HepG2 (cell line): ENCODE measurements at regions not wholly inside any gene's neighbourhood (a gene's known extent, or its start where the extent isn't known, plus 50 kb on each side); places are given as distances from the start of the nearest gene placed in this dataset.

Source experiments
- AKNA ChIP-seq: sonication (generic); formaldehyde crosslinking; IDR thresholded peaks from 2 replicates; pipeline ENCODE4 v1.4.0; 2020; ENCODE audit warnings: missing genetic modification reagents, borderline replicate concordance
- ATF7 ChIP-seq, 2 experiments: fragments of 450-650 bp in 1 of 2; sonication (generic) in 1 of 2; formaldehyde crosslinking in 1 of 2; IDR thresholded peaks; 2 replicates each; pipeline versions ENCODE4 v1.4.0 to v1.6.1; 2016 to 2020; ENCODE audit warnings: antibody characterized with exemption in 1 of 2, mild to moderate bottlenecking in 1 of 2, missing genetic modification reagents in 1 of 2
- CREB1 ChIP-seq, 2 experiments: fragments of 450-650 bp in 1 of 2; IDR thresholded peaks; 2 replicates each; pipeline ENCODE4 v1.6.1; 2016 to 2017; ENCODE audit warnings: control low read depth in 1 of 2, mild to moderate bottlenecking in 1 of 2, missing compliant biosample characterization in 1 of 2, missing genetic modification characterization in 1 of 2
- DNMT3B ChIP-seq: conservative IDR thresholded peaks from 2 replicates; pipeline ENCODE4 v1.6.1; 2016; ENCODE audit warnings: missing biosample characterization, control low read depth
- FIP1L1 ChIP-seq: fragments of 200-400 bp; formaldehyde crosslinking; IDR thresholded peaks from 2 replicates; pipeline ENCODE4 v1.6.1; 2018; ENCODE audit warnings: low read depth, mild to moderate bottlenecking, low read length, moderate library complexity, borderline replicate concordance; ENCODE audit not compliant: insufficient read depth
- GABPB1 ChIP-seq: IDR thresholded peaks from 2 replicates; pipeline ENCODE4 v1.6.1; 2016; ENCODE audit warnings: mild to moderate bottlenecking, missing genetic modification reagents, moderate library complexity, missing compliant biosample characterization
- GTF3A ChIP-seq: sonication (generic); formaldehyde crosslinking; conservative IDR thresholded peaks from 2 replicates; pipeline ENCODE4 v1.4.0; 2020; ENCODE audit warnings: mild to moderate bottlenecking, missing genetic modification reagents
- HMGA1 ChIP-seq: sonication (generic); formaldehyde crosslinking; conservative IDR thresholded peaks from 2 replicates; pipeline ENCODE4 v1.4.0; 2020; ENCODE audit warnings: missing genetic modification reagents
- HNRNPH1 ChIP-seq: fragments of 200-400 bp; formaldehyde crosslinking; optimal IDR thresholded peaks from 2 replicates; pipeline ENCODE3; 2017; ENCODE audit warnings: mild to moderate bottlenecking, low read depth, low read length
- HOXA3 ChIP-seq: sonication (generic); formaldehyde crosslinking; IDR thresholded peaks from 2 replicates; pipeline ENCODE4 v1.5.0; 2020; ENCODE audit warnings: missing genetic modification reagents
- KLF15 ChIP-seq: sonication (generic); formaldehyde crosslinking; IDR thresholded peaks from 2 replicates; pipeline ENCODE4 v1.8.1; 2023; ENCODE audit warnings: borderline replicate concordance, mild to moderate bottlenecking, inconsistent platforms, missing genetic modification reagents, mixed read lengths
- MAF1 ChIP-seq: sonication (generic); formaldehyde crosslinking; IDR thresholded peaks from 2 replicates; pipeline ENCODE4 v1.5.0; 2020; ENCODE audit warnings: missing genetic modification reagents, borderline replicate concordance
- NFYB ChIP-seq: sonication (generic); formaldehyde crosslinking; IDR thresholded peaks from 2 replicates; pipeline ENCODE4 v1.4.0; 2020; ENCODE audit warnings: missing genetic modification reagents
- SATB2 ChIP-seq: sonication (generic); formaldehyde crosslinking; IDR thresholded peaks from 2 replicates; pipeline ENCODE4 v1.5.0; 2020; ENCODE audit warnings: missing genetic modification reagents
- SMARCC2 ChIP-seq: fragments of 450-650 bp; IDR thresholded peaks from 2 replicates; pipeline ENCODE4 v1.6.1; 2017; ENCODE audit warnings: antibody characterized with exemption, mild to moderate bottlenecking
- TCF7 ChIP-seq: sonication (generic); IDR thresholded peaks from 2 replicates; pipeline ENCODE4 v1.6.1; 2016; ENCODE audit warnings: antibody characterized with exemption, low read depth
- YEATS4 ChIP-seq: sonication (generic); formaldehyde crosslinking; IDR thresholded peaks from 2 replicates; pipeline ENCODE4 v1.4.0; 2020; ENCODE audit warnings: missing genetic modification reagents, borderline replicate concordance
- ZNF10 ChIP-seq: sonication (generic); formaldehyde crosslinking; IDR thresholded peaks from 2 replicates; pipeline ENCODE4 v1.4.0; 2020; ENCODE audit warnings: mild to moderate bottlenecking, low read depth, missing genetic modification reagents, borderline replicate concordance
- ZNF121 ChIP-seq: sonication (generic); formaldehyde crosslinking; IDR thresholded peaks from 2 replicates; pipeline ENCODE4 v1.5.0; 2020; ENCODE audit warnings: mild to moderate bottlenecking, missing genetic modification reagents
- ZNF354B ChIP-seq: sonication (generic); formaldehyde crosslinking; IDR thresholded peaks from 2 replicates; pipeline ENCODE4 v1.8.0; 2022; ENCODE audit warnings: mild to moderate bottlenecking, missing genetic modification reagents
- ZNF580 ChIP-seq: IDR thresholded peaks from 2 replicates; pipeline ENCODE4 v1.6.1; 2016; ENCODE audit warnings: low read depth, borderline replicate concordance
- ZNF629 ChIP-seq: sonication (generic); formaldehyde crosslinking; conservative IDR thresholded peaks from 2 replicates; pipeline ENCODE4 v1.5.0; 2020; ENCODE audit warnings: missing genetic modification reagents
- ZNF770 ChIP-seq: sonication (generic); formaldehyde crosslinking; IDR thresholded peaks from 2 replicates; pipeline ENCODE4 v1.5.0; 2020; ENCODE audit warnings: mild to moderate bottlenecking, missing genetic modification reagents
- ZNF773 ChIP-seq: sonication (generic); formaldehyde crosslinking; IDR thresholded peaks from 2 replicates; pipeline ENCODE4 v1.4.0; 2020; ENCODE audit warnings: missing genetic modification reagents, borderline replicate concordance
- ZNF790 ChIP-seq: sonication (generic); formaldehyde crosslinking; IDR thresholded peaks from 2 replicates; pipeline ENCODE4 v1.8.0; 2022; ENCODE audit warnings: missing genetic modification reagents, mild to moderate bottlenecking, borderline replicate concordance
- ZNF879 ChIP-seq: sonication (generic); formaldehyde crosslinking; IDR thresholded peaks from 2 replicates; pipeline ENCODE4 v1.8.1; 2023; ENCODE audit warnings: missing genetic modification reagents

GRCh38 chr21:28256420-28256831 is 736.3 kb downstream of the LTN1 start (continued):
- TF ChIP-seq AKNA (CRISPR knock-in tag) (no peak), TCF7 (peak; percentile 70), ZNF879 (CRISPR knock-in tag) (no peak), KLF15 (CRISPR knock-in tag) (no peak), MAF1 (CRISPR knock-in tag) (no peak), ZNF10 (CRISPR knock-in tag) (no peak), FIP1L1 (no peak), NFYB (CRISPR knock-in tag) (no peak), SMARCC2 (no peak), ZNF773 (no peak), ZNF354B (CRISPR knock-in tag) (no peak), HMGA1 (no peak), YEATS4 (CRISPR knock-in tag) (no peak), CREB1 (IDR thresholded peaks at IDR 0.05) (no peak), CREB1 (CRISPR knock-in tag; IDR thresholded peaks at IDR 0.05) (peak; percentile 38; the same call in 1 of the 2 replicates), HNRNPH1 (no peak), ZNF629 (no peak), GABPB1 (CRISPR knock-in tag) (no peak), HOXA3 (peak; percentile 27; the same call in 1 of the 2 replicates), GTF3A (CRISPR knock-in tag) (no peak), ZNF770 (no peak), ZNF580 (CRISPR knock-in tag) (no peak), SATB2 (CRISPR knock-in tag) (no peak), DNMT3B (CRISPR knock-in tag) (no peak), ZNF790 (CRISPR knock-in tag) (no peak), ZNF121 (CRISPR knock-in tag) (no peak), ATF7 (IDR thresholded peaks at IDR 0.05) (no peak), ATF7 (CRISPR knock-in tag; IDR thresholded peaks at IDR 0.05) (no peak)
